Activated CD4-positive, alpha-beta T cell treated with anti-CD3 and anti-CD28 coated beads, Interleukin-2, amount 50 U/mL, for 16 hours (primary cell): ENCODE measurements at regions not wholly inside any gene's neighbourhood (a gene's known extent, or its start where the extent isn't known, plus 50 kb on each side); places are given as distances from the start of the nearest gene placed in this dataset.

ENCODE experiments used
- DNase-seq: peaks from one replicate; pipeline ENCODE4 v3.0.0-alpha.2; 2020

GRCh38 chr15:70254311-70254869, 156.7 kb upstream of the TLE3 start:
- no peak for DNase-seq

GRCh38 chr15:70253461-70254156, 155.9 kb upstream of the TLE3 start:
- DNase-seq: no peak

- DNase-seq: no peak
Observed at GRCh38 chr15:70252951-70253320, 155.2 kb upstream of the TLE3 start.

- DNase-seq: no peak
Observed at GRCh38 chr15:70252056-70252950, 154.6 kb upstream of the TLE3 start.

GRCh38 chr15:70251246-70251990, 153.7 kb upstream of the TLE3 start:
- DNase-seq: no peak

- no peak for DNase-seq
Observed at GRCh38 chr15:70250208-70251201, 152.8 kb upstream of the TLE3 start.

GRCh38 chr15:70249616-70250015, 151.9 kb upstream of the TLE3 start:
- DNase-seq: no peak

GRCh38 chr15:70248116-70249025, 150.7 kb upstream of the TLE3 start:
- no peak for DNase-seq

- DNase-seq: no peak
Observed at GRCh38 chr15:70247281-70247680, 149.6 kb upstream of the TLE3 start.

- no peak for DNase-seq
Observed at GRCh38 chr15:70246623-70247220, 149.0 kb upstream of the TLE3 start.

- no peak for DNase-seq
Observed at GRCh38 chr15:70245932-70246622, 148.4 kb upstream of the TLE3 start.

GRCh38 chr15:70244978-70245542, 147.3 kb upstream of the TLE3 start:
- no peak for DNase-seq

- DNase-seq: no peak
Observed at GRCh38 chr15:70243686-70244540, 146.2 kb upstream of the TLE3 start.

- no peak for DNase-seq
Observed at GRCh38 chr15:70242951-70243685, 145.4 kb upstream of the TLE3 start.

GRCh38 chr15:70241561-70242320, 144.0 kb upstream of the TLE3 start:
- DNase-seq: no peak

GRCh38 chr15:70240820-70241430, 143.2 kb upstream of the TLE3 start:
- DNase-seq: no peak
